DOHH2 (cell line): ENCODE measurements at regions not wholly inside any gene's neighbourhood (a gene's known extent, or its start where the extent isn't known, plus 50 kb on each side); places are given as distances from the start of the nearest gene placed in this dataset.

Experiments
- H3F3A ChIP-seq: fragments of 200-600 bp; sonication (generic), shearing (Covaris generic); 2 replicates; pipeline ENCODE4 v1.6.0; 2016; ENCODE audit warnings: antibody characterized with exemption, mild to moderate bottlenecking; ENCODE audit not compliant: control insufficient read depth, insufficient read depth
- H3K27ac ChIP-seq: fragments of 200-600 bp; sonication (generic); 2 replicates; pipeline ENCODE4 v1.5.1; 2014; ENCODE audit warnings: low read depth, mild to moderate bottlenecking, low read length, moderate library complexity
- H3K27me3 ChIP-seq: fragments of 200-600 bp; sonication (generic); 2 replicates; pipeline ENCODE4 v1.6.1; 2014; ENCODE audit warnings: mild to moderate bottlenecking, low read length, mixed read lengths; ENCODE audit not compliant: control insufficient read depth
- H3K36me3 ChIP-seq: fragments of 200-600 bp; sonication (generic); 2 replicates; pipeline ENCODE4 v1.6.1; 2014; ENCODE audit warnings: mild to moderate bottlenecking, low read length, moderate library complexity, mixed read lengths; ENCODE audit not compliant: control insufficient read depth
- H3K4me1 ChIP-seq: fragments of 200-600 bp; sonication (generic); 2 replicates; pipeline ENCODE4 v1.6.1; 2014; ENCODE audit warnings: mild to moderate bottlenecking, low read length, mixed read lengths; ENCODE audit not compliant: control insufficient read depth
- H3K4me2 ChIP-seq: fragments of 200-600 bp; sonication (generic); 2 replicates; pipeline ENCODE4 v1.6.0; 2014; ENCODE audit warnings: mild to moderate bottlenecking, low read length, moderate library complexity
- H3K4me3 ChIP-seq: fragments of 200-600 bp; sonication (generic); 2 replicates; pipeline ENCODE4 v1.5.1; 2014; ENCODE audit warnings: mild to moderate bottlenecking, low read length, mixed read lengths
- H3K79me2 ChIP-seq: fragments of 200-600 bp; sonication (generic); 2 replicates; pipeline ENCODE4 v1.6.1; 2014; ENCODE audit warnings: mild to moderate bottlenecking, low read length, mixed read lengths; ENCODE audit not compliant: control insufficient read depth
- H3K9me2 ChIP-seq: fragments of 200-600 bp; sonication (generic); replicated peaks from 2 replicates; pipeline ENCODE4 v1.6.1; 2014; ENCODE audit warnings: mild to moderate bottlenecking, low read length, mixed read lengths; ENCODE audit not compliant: control insufficient read depth
- H3K9me3 ChIP-seq: fragments of 200-600 bp; sonication (generic); 2 replicates; pipeline ENCODE4 v1.6.1; 2014; ENCODE audit warnings: antibody characterized with exemption, low read length, mixed read lengths; ENCODE audit not compliant: control insufficient read depth, insufficient read depth
- H4K20me1 ChIP-seq: fragments of 200-600 bp; sonication (generic); 2 replicates; pipeline ENCODE4 v1.6.0; 2014; ENCODE audit warnings: low read depth, mild to moderate bottlenecking, antibody characterized with exemption, low read length, moderate library complexity; ENCODE audit not compliant: control insufficient read depth, insufficient read depth
- EZH2phosphoT487 ChIP-seq: fragments of 200-600 bp; sonication (generic); IDR thresholded peaks from 2 replicates; pipeline ENCODE4 v1.6.1; 2017; ENCODE audit warnings: borderline replicate concordance, mild to moderate bottlenecking, antibody characterized with exemption, low read length, moderate library complexity, mixed read lengths
- TF ChIP-seq, protein P1 (sequence below): fragments of 200-600 bp; sonication (generic); IDR thresholded peaks from one replicate; pipeline ENCODE4 v1.5.1; 2014; ENCODE audit warnings: antibody characterized with exemption, mild to moderate bottlenecking, low read depth, low read length; ENCODE audit not compliant: poor library complexity, severe bottlenecking

DNA sequence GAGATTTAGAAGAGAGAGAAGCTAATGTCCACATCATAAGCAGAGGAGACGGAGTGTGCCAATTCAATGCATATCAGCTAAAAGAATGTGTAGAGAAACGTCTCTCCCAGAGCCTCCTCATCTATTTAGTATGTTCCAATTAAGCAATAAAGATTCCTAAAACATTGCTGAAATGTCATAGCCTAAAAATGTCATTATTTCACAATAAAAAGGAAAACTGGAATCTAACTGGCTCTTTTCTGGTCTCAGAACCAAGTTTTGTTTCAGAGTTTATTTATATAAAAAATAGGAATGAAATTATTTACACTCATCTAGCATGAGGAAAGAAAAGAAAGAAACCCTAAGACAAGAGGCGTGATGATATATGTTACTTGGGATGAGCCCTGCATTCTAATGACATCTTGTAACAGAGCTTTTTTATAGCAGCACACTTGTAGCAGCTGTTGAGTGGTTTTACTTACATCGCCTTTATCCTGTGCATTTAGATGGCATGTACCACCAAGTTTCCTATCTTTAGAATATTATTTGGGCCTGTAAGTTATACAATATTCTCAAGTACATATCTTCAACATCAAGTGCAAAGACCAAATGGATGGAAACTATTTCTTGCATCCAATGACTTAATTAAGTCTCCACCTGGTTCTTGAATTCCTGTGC lies 266.3 kb upstream of the PRKD1 start:
- no peaks in the 10 kb centered on the region for H3K79me2 ChIP-seq
- no peak overlapping the region for H3K27ac ChIP-seq
- no peaks in the 10 kb centered on the region for H3K36me3 ChIP-seq
- no peaks in the 10 kb centered on the region for H3K4me1 ChIP-seq
- H3K4me2 ChIP-seq: no peak overlapping the region
- H3K9me3 ChIP-seq: no peaks in the 10 kb centered on the region
- no peak overlapping the region for H3K4me3 ChIP-seq
- H4K20me1 ChIP-seq: no peaks in the 10 kb centered on the region
- no peaks in the 10 kb centered on the region for H3F3A ChIP-seq
- TF ChIP-seq EZH2phosphoT487: no peak
- TF ChIP-seq, protein P1, sequence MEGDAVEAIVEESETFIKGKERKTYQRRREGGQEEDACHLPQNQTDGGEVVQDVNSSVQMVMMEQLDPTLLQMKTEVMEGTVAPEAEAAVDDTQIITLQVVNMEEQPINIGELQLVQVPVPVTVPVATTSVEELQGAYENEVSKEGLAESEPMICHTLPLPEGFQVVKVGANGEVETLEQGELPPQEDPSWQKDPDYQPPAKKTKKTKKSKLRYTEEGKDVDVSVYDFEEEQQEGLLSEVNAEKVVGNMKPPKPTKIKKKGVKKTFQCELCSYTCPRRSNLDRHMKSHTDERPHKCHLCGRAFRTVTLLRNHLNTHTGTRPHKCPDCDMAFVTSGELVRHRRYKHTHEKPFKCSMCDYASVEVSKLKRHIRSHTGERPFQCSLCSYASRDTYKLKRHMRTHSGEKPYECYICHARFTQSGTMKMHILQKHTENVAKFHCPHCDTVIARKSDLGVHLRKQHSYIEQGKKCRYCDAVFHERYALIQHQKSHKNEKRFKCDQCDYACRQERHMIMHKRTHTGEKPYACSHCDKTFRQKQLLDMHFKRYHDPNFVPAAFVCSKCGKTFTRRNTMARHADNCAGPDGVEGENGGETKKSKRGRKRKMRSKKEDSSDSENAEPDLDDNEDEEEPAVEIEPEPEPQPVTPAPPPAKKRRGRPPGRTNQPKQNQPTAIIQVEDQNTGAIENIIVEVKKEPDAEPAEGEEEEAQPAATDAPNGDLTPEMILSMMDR: no peak
- H3K27me3 ChIP-seq: no peaks in the 10 kb centered on the region
- H3K9me2 ChIP-seq: no peaks in the 10 kb centered on the region

DNA sequence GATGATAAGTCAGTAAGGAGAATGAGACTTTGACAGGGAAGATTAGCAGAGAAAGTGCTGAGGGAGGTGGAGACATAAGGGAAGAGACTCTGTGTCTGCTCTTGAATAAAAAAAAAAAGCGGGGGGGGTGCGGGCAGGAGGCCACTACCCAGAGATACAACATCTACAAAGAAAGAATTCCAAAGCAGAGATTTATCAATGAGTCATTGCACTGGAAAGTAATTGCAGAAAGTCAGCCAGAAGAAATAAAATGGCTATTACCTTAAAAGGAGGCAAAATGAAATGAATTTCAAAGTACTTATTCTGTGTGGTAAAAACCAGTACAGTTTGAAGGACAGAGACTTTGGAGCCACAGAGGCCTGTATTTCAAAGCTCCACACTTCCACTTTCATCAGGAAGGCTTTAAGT lies 267.1 kb upstream of the PRKD1 start:
- Histone ChIP-seq H3K27me3 (no peaks in the 10 kb centered on the region), H3K9me3 (no peaks in the 10 kb centered on the region), H3F3A (no peaks in the 10 kb centered on the region), H3K4me1 (no peaks in the 10 kb centered on the region), H3K4me3 (no peak overlapping the region), H3K27ac (no peak overlapping the region), H3K9me2 (no peaks in the 10 kb centered on the region), H3K4me2 (no peak overlapping the region), H4K20me1 (no peaks in the 10 kb centered on the region), H3K79me2 (no peaks in the 10 kb centered on the region), H3K36me3 (no peaks in the 10 kb centered on the region)
- TF ChIP-seq, protein P1: no peak
- no peak for TF ChIP-seq EZH2phosphoT487

DNA sequence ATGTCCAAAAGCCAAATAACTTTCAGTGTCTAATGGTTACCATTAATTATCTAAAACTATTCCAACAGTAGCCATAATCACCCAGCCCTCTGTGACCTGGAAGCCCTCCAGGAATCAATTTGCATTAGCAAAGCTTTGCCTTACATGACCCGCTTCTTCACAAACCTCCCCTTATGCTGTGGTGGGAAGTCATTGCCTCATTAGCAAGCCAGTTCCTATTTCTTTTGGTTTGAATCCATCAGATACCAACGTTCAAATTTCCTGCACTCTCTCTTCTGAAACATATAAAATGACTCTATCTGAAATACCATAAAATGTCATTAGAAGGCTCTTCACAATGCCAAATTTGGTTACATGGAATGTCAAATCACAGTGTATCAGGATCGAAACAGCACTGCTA lies 268.3 kb upstream of the PRKD1 start:
- H3K4me1 ChIP-seq: no peaks in the 10 kb centered on the region

More for the DNA sequence above, 268.3 kb upstream of the PRKD1 start:
- Histone ChIP-seq H3K79me2 (no peaks in the 10 kb centered on the region), H3K27me3 (no peaks in the 10 kb centered on the region), H3F3A (no peaks in the 10 kb centered on the region), H3K9me2 (no peaks in the 10 kb centered on the region), H3K27ac (no peak overlapping the region), H4K20me1 (no peaks in the 10 kb centered on the region), H3K36me3 (no peaks in the 10 kb centered on the region), H3K9me3 (no peaks in the 10 kb centered on the region), H3K4me3 (no peak overlapping the region), H3K4me2 (no peak overlapping the region)
- TF ChIP-seq EZH2phosphoT487: no peak
- TF ChIP-seq, protein P1: no peak
